ENCODE measurements at regions not wholly inside any gene's neighbourhood (a gene's known extent, or its start where the extent isn't known, plus 50 kb on each side); places are given as distances from the start of the nearest gene placed in this dataset.

GRCh38 chr13:106651442-106651841 lies 83.5 kb upstream of the ARGLU1 start:
- Histone ChIP-seq H3K4me3 (ENCODE audit: insufficient read depth, low read depth, low read length) (no peak overlapping the region), H3K36me3 (ENCODE audit: control insufficient read depth, insufficient read depth, low read length) (no peaks in the 10 kb centered on the region), H3K27ac (ENCODE audit: insufficient read depth, low read depth, low read length, poor library complexity, severe bottlenecking) (no peak overlapping the region), H3K27me3 (ENCODE audit: control insufficient read depth, insufficient read depth, low read length, poor library complexity, severe bottlenecking) (no peaks in the 10 kb centered on the region), H3K9me3 (ENCODE audit: control insufficient read depth, low read length) (peaks cover 2% of the 10 kb centered on the region), H3K4me1 (ENCODE audit: control insufficient read depth, insufficient read depth, low read length) (no peaks in the 10 kb centered on the region)
- WGBS, 2 experiments, result 87 to 92% methylated on average over 3 of the region's 3 CpGs

- H3K36me3 ChIP-seq (ENCODE audit: control insufficient read depth, insufficient read depth, low read length), result no peaks in the 10 kb centered on the region
- H3K27ac ChIP-seq (ENCODE audit: insufficient read depth, low read depth, low read length, poor library complexity, severe bottlenecking), result no peak overlapping the region
- H3K4me1 ChIP-seq (ENCODE audit: control insufficient read depth, insufficient read depth, low read length), result no peaks in the 10 kb centered on the region
- H3K9me3 ChIP-seq (ENCODE audit: control insufficient read depth, low read length), result peaks cover 2% of the 10 kb centered on the region
- WGBS, 2 experiments, result 90 to 92% methylated on average over 7 of the region's 7 CpGs
- no peak overlapping the region for H3K4me3 ChIP-seq (ENCODE audit: insufficient read depth, low read depth, low read length)
- no peaks in the 10 kb centered on the region for H3K27me3 ChIP-seq (ENCODE audit: control insufficient read depth, insufficient read depth, low read length, poor library complexity, severe bottlenecking)
Measured at GRCh38 chr13:106650690-106651205, 82.8 kb upstream of the ARGLU1 start.

- 89 to 91% methylated on average over 4 of the region's 4 CpGs for WGBS, 2 experiments
- Histone ChIP-seq H3K36me3 (ENCODE audit: control insufficient read depth, insufficient read depth, low read length) (no peaks in the 10 kb centered on the region), H3K27me3 (ENCODE audit: control insufficient read depth, insufficient read depth, low read length, poor library complexity, severe bottlenecking) (no peaks in the 10 kb centered on the region), H3K4me1 (ENCODE audit: control insufficient read depth, insufficient read depth, low read length) (no peaks in the 10 kb centered on the region), H3K9me3 (ENCODE audit: control insufficient read depth, low read length) (peaks cover 2% of the 10 kb centered on the region), H3K27ac (ENCODE audit: insufficient read depth, low read depth, low read length, poor library complexity, severe bottlenecking) (no peak overlapping the region), H3K4me3 (ENCODE audit: insufficient read depth, low read depth, low read length) (no peak overlapping the region)
Measured at GRCh38 chr13:106649495-106649894, 81.6 kb upstream of the ARGLU1 start.

- WGBS, 2 experiments, result 92 to 97% methylated on average over 5 of the region's 5 CpGs
- H3K27ac ChIP-seq (ENCODE audit: insufficient read depth, low read depth, low read length, poor library complexity, severe bottlenecking), result no peak overlapping the region
- no peaks in the 10 kb centered on the region for H3K9me3 ChIP-seq (ENCODE audit: control insufficient read depth, low read length)
- no peaks in the 10 kb centered on the region for H3K4me1 ChIP-seq (ENCODE audit: control insufficient read depth, insufficient read depth, low read length)
- no peak overlapping the region for H3K4me3 ChIP-seq (ENCODE audit: insufficient read depth, low read depth, low read length)
- no peaks in the 10 kb centered on the region for H3K36me3 ChIP-seq (ENCODE audit: control insufficient read depth, insufficient read depth, low read length)
- no peaks in the 10 kb centered on the region for H3K27me3 ChIP-seq (ENCODE audit: control insufficient read depth, insufficient read depth, low read length, poor library complexity, severe bottlenecking)
Measured at GRCh38 chr13:106640515-106640914, 72.6 kb upstream of the ARGLU1 start.

GRCh38 chr13:106637519-106637918 lies 69.6 kb upstream of the ARGLU1 start:
- WGBS, 2 experiments, result 91 to 98% methylated on average over 2 of the region's 2 CpGs
- H3K36me3 ChIP-seq (ENCODE audit: control insufficient read depth, insufficient read depth, low read length), result no peaks in the 10 kb centered on the region
- no peaks in the 10 kb centered on the region for H3K9me3 ChIP-seq (ENCODE audit: control insufficient read depth, low read length)
- H3K27ac ChIP-seq (ENCODE audit: insufficient read depth, low read depth, low read length, poor library complexity, severe bottlenecking), result no peak overlapping the region
- H3K4me1 ChIP-seq (ENCODE audit: control insufficient read depth, insufficient read depth, low read length), result no peaks in the 10 kb centered on the region
- no peak overlapping the region for H3K4me3 ChIP-seq (ENCODE audit: insufficient read depth, low read depth, low read length)
- no peaks in the 10 kb centered on the region for H3K27me3 ChIP-seq (ENCODE audit: control insufficient read depth, insufficient read depth, low read length, poor library complexity, severe bottlenecking)

GRCh38 chr13:106636492-106636891 lies 68.6 kb upstream of the ARGLU1 start:
- no peak overlapping the region for H3K27ac ChIP-seq (ENCODE audit: insufficient read depth, low read depth, low read length, poor library complexity, severe bottlenecking)
- no peak overlapping the region for H3K4me3 ChIP-seq (ENCODE audit: insufficient read depth, low read depth, low read length)
- H3K9me3 ChIP-seq (ENCODE audit: control insufficient read depth, low read length), result no peaks in the 10 kb centered on the region
- no peaks in the 10 kb centered on the region for H3K27me3 ChIP-seq (ENCODE audit: control insufficient read depth, insufficient read depth, low read length, poor library complexity, severe bottlenecking)
- WGBS, 2 experiments, result 91 to 92% methylated on average over 3 of the region's 3 CpGs
- no peaks in the 10 kb centered on the region for H3K4me1 ChIP-seq (ENCODE audit: control insufficient read depth, insufficient read depth, low read length)
- no peaks in the 10 kb centered on the region for H3K36me3 ChIP-seq (ENCODE audit: control insufficient read depth, insufficient read depth, low read length)

GRCh38 chr13:106635616-106636015 lies 67.7 kb upstream of the ARGLU1 start:
- H3K9me3 ChIP-seq (ENCODE audit: control insufficient read depth, low read length), result no peaks in the 10 kb centered on the region
- H3K4me1 ChIP-seq (ENCODE audit: control insufficient read depth, insufficient read depth, low read length), result peaks cover 3% of the 10 kb centered on the region
- 91 to 93% methylated on average over 9 of the region's 9 CpGs for WGBS, 2 experiments
- no peak overlapping the region for H3K27ac ChIP-seq (ENCODE audit: insufficient read depth, low read depth, low read length, poor library complexity, severe bottlenecking)
- H3K4me3 ChIP-seq (ENCODE audit: insufficient read depth, low read depth, low read length), result no peak overlapping the region
- no peaks in the 10 kb centered on the region for H3K27me3 ChIP-seq (ENCODE audit: control insufficient read depth, insufficient read depth, low read length, poor library complexity, severe bottlenecking)
- H3K36me3 ChIP-seq (ENCODE audit: control insufficient read depth, insufficient read depth, low read length), result no peaks in the 10 kb centered on the region

GRCh38 chr13:106633321-106633720 lies 65.4 kb upstream of the ARGLU1 start:
- Histone ChIP-seq H3K4me1 (ENCODE audit: control insufficient read depth, insufficient read depth, low read length) (peaks cover 9% of the 10 kb centered on the region), H3K36me3 (ENCODE audit: control insufficient read depth, insufficient read depth, low read length) (no peaks in the 10 kb centered on the region), H3K27ac (ENCODE audit: insufficient read depth, low read depth, low read length, poor library complexity, severe bottlenecking) (no peak overlapping the region), H3K9me3 (ENCODE audit: control insufficient read depth, low read length) (no peaks in the 10 kb centered on the region), H3K27me3 (ENCODE audit: control insufficient read depth, insufficient read depth, low read length, poor library complexity, severe bottlenecking) (no peaks in the 10 kb centered on the region), H3K4me3 (ENCODE audit: insufficient read depth, low read depth, low read length) (no peak overlapping the region)
- 86 to 93% methylated on average over 5 of the region's 5 CpGs for WGBS, 2 experiments

GRCh38 chr13:106630650-106631049 lies 62.7 kb upstream of the ARGLU1 start:
- Histone ChIP-seq H3K27me3 (ENCODE audit: control insufficient read depth, insufficient read depth, low read length, poor library complexity, severe bottlenecking) (no peaks in the 10 kb centered on the region), H3K9me3 (ENCODE audit: control insufficient read depth, low read length) (no peaks in the 10 kb centered on the region), H3K4me1 (ENCODE audit: control insufficient read depth, insufficient read depth, low read length) (peaks cover 9% of the 10 kb centered on the region), H3K36me3 (ENCODE audit: control insufficient read depth, insufficient read depth, low read length) (no peaks in the 10 kb centered on the region), H3K27ac (ENCODE audit: insufficient read depth, low read depth, low read length, poor library complexity, severe bottlenecking) (no peak overlapping the region), H3K4me3 (ENCODE audit: insufficient read depth, low read depth, low read length) (no peak overlapping the region)
- WGBS, 2 experiments, result 78 to 79% methylated on average over 6 of the region's 6 CpGs

GRCh38 chr13:106630162-106630561 lies 62.2 kb upstream of the ARGLU1 start:
- WGBS, 2 experiments, result 79 to 86% methylated on average over 5 of the region's 5 CpGs
- Histone ChIP-seq H3K4me1 (ENCODE audit: control insufficient read depth, insufficient read depth, low read length) (peaks cover 12% of the 10 kb centered on the region), H3K4me3 (ENCODE audit: insufficient read depth, low read depth, low read length) (no peak overlapping the region), H3K9me3 (ENCODE audit: control insufficient read depth, low read length) (no peaks in the 10 kb centered on the region), H3K27ac (ENCODE audit: insufficient read depth, low read depth, low read length, poor library complexity, severe bottlenecking) (no peak overlapping the region), H3K27me3 (ENCODE audit: control insufficient read depth, insufficient read depth, low read length, poor library complexity, severe bottlenecking) (no peaks in the 10 kb centered on the region), H3K36me3 (ENCODE audit: control insufficient read depth, insufficient read depth, low read length) (no peaks in the 10 kb centered on the region)
